ENCODE measurements at regions not wholly inside any gene's neighbourhood (a gene's known extent, or its start where the extent isn't known, plus 50 kb on each side); places are given as distances from the start of the nearest gene placed in this dataset.
"Not testable (repeated sequence)": the region's sequence is repeated elsewhere in the genome, so short reads cannot be mapped to it uniquely, and the experiment has no call there.

DNA sequence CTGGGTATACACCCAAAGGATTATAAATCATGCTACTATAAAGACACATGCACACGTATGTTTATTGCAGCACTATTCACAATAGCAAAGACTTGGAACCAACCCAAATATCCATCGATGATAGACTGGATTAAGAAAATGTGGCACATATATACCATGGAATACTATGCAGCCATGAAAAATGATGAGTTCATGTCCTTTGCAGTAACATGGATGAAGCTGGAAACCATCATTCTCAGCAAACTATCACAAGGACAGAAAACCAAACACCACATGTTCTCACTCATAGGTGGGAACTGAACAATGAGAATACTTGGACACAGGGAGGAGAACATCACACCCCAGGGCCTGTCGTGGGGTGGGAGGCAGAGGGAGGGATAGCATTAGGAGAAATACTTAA is 104.5 kb downstream of the ANXA5 start:
- TF ChIP-seq, protein P1, sequence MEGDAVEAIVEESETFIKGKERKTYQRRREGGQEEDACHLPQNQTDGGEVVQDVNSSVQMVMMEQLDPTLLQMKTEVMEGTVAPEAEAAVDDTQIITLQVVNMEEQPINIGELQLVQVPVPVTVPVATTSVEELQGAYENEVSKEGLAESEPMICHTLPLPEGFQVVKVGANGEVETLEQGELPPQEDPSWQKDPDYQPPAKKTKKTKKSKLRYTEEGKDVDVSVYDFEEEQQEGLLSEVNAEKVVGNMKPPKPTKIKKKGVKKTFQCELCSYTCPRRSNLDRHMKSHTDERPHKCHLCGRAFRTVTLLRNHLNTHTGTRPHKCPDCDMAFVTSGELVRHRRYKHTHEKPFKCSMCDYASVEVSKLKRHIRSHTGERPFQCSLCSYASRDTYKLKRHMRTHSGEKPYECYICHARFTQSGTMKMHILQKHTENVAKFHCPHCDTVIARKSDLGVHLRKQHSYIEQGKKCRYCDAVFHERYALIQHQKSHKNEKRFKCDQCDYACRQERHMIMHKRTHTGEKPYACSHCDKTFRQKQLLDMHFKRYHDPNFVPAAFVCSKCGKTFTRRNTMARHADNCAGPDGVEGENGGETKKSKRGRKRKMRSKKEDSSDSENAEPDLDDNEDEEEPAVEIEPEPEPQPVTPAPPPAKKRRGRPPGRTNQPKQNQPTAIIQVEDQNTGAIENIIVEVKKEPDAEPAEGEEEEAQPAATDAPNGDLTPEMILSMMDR (IDR thresholded peaks at IDR 0.05; ENCODE audit: poor library complexity), result not testable (repeated sequence)
- TF ChIP-seq EZH2 (IDR thresholded peaks at IDR 0.05; ENCODE audit: borderline replicate concordance); EZH2phosphoT487 (IDR thresholded peaks at IDR 0.05; ENCODE audit: low read depth, severe bottlenecking, unreplicated experiment): not testable (repeated sequence)
